GM12892 (cell line): ENCODE measurements at regions not wholly inside any gene's neighbourhood (a gene's known extent, or its start where the extent isn't known, plus 50 kb on each side); places are given as distances from the start of the nearest gene placed in this dataset.

Experiments
- DNase-seq: peaks from one replicate; pipeline ENCODE4 v3.0.0; 2011; ENCODE audit not compliant: insufficient read length
- FAIRE-seq: peaks from 2 replicates; lab custom pipeline; 2011; peaks lifted over from hg19 to GRCh38; lab: Jason Lieb, UNC
- POLR2A ChIP-seq: IDR thresholded peaks from 2 replicates; pipeline ENCODE4 v1.6.1; 2011; ENCODE audit warnings: low read depth, low read length, control low read depth
- POLR2AphosphoS5 ChIP-seq: IDR thresholded peaks from 2 replicates; pipeline ENCODE4 v1.6.1; 2011; ENCODE audit warnings: low read depth, low read length, control low read depth
- TAF1 ChIP-seq: IDR thresholded peaks from 2 replicates; pipeline ENCODE4 v1.6.1; 2011; ENCODE audit warnings: low read depth, mild to moderate bottlenecking, control low read depth, low read length, borderline replicate concordance

GRCh38 chr5:2677689-2678088 lies 73.8 kb downstream of the IRX2 start:
- TF ChIP-seq POLR2A (no peak), POLR2AphosphoS5 (no peak), TAF1 (no peak)
- FAIRE-seq: no peak

GRCh38 chr5:2675548-2675947 lies 75.9 kb downstream of the IRX2 start:
- TF ChIP-seq POLR2A: no peak
- TF ChIP-seq TAF1: no peak
- no peak for TF ChIP-seq POLR2AphosphoS5
- DNase-seq (no peak), FAIRE-seq (no peak)

More at GRCh38 chr5:2677689-2678088, 73.8 kb downstream of the IRX2 start:
- no peak for DNase-seq

GRCh38 chr5:2674456-2674855 lies 77.0 kb downstream of the IRX2 start:
- FAIRE-seq: no peak
- no peak for DNase-seq
- TF ChIP-seq TAF1: no peak
- no peak for TF ChIP-seq POLR2A
- TF ChIP-seq POLR2AphosphoS5: no peak

GRCh38 chr5:2670940-2671339 lies 80.5 kb downstream of the IRX2 start:
- DNase-seq: no peak
- FAIRE-seq: no peak
- TF ChIP-seq POLR2AphosphoS5: no peak
- no peak for TF ChIP-seq POLR2A
- no peak for TF ChIP-seq TAF1

- FAIRE-seq (no peak), DNase-seq (no peak)
- TF ChIP-seq POLR2AphosphoS5: no peak
These were observed 81.6 kb downstream of the IRX2 start for GRCh38 chr5:2669913-2670312.

GRCh38 chr5:2669259-2669658 lies 82.2 kb downstream of the IRX2 start:
- TF ChIP-seq TAF1 (no peak), POLR2A (no peak), POLR2AphosphoS5 (no peak)
- DNase-seq (no peak), FAIRE-seq (no peak)

- DNase-seq (no peak), FAIRE-seq (no peak)
- TF ChIP-seq POLR2A (no peak), POLR2AphosphoS5 (no peak), TAF1 (no peak)
These were observed 85.4 kb downstream of the IRX2 start for GRCh38 chr5:2666081-2666480.

- FAIRE-seq: no peak
- DNase-seq: no peak
These were observed 88.0 kb downstream of the IRX2 start for GRCh38 chr5:2663489-2663888.

GRCh38 chr5:2660315-2660714 lies 91.2 kb downstream of the IRX2 start:
- FAIRE-seq: no peak
- TF ChIP-seq POLR2AphosphoS5 (no peak), TAF1 (no peak), POLR2A (no peak)

More at GRCh38 chr5:2663489-2663888, 88.0 kb downstream of the IRX2 start:
- TF ChIP-seq POLR2AphosphoS5 (no peak), TAF1 (no peak), POLR2A (no peak)

GRCh38 chr5:2658881-2659470 lies 92.5 kb downstream of the IRX2 start:
- TF ChIP-seq POLR2AphosphoS5 (no peak), TAF1 (no peak), POLR2A (no peak)
- DNase-seq (no peak), FAIRE-seq (no peak)

More at GRCh38 chr5:2660315-2660714, 91.2 kb downstream of the IRX2 start:
- DNase-seq: no peak

GRCh38 chr5:2658447-2658846 lies 93.0 kb downstream of the IRX2 start:
- no peak for DNase-seq
- FAIRE-seq: no peak
- TF ChIP-seq POLR2A (no peak), POLR2AphosphoS5 (no peak), TAF1 (no peak)

- DNase-seq: no peak
- TF ChIP-seq POLR2AphosphoS5 (no peak), POLR2A (no peak), TAF1 (no peak)
- FAIRE-seq: no peak
These were observed 94.3 kb downstream of the IRX2 start for GRCh38 chr5:2657151-2657550.

- TF ChIP-seq POLR2A (no peak), TAF1 (no peak), POLR2AphosphoS5 (no peak)
- FAIRE-seq (no peak), DNase-seq (no peak)
These were observed 95.3 kb downstream of the IRX2 start for GRCh38 chr5:2656206-2656605.
